ENCODE measurements at regions not wholly inside any gene's neighbourhood (a gene's known extent, or its start where the extent isn't known, plus 50 kb on each side); places are given as distances from the start of the nearest gene placed in this dataset.

DNA sequence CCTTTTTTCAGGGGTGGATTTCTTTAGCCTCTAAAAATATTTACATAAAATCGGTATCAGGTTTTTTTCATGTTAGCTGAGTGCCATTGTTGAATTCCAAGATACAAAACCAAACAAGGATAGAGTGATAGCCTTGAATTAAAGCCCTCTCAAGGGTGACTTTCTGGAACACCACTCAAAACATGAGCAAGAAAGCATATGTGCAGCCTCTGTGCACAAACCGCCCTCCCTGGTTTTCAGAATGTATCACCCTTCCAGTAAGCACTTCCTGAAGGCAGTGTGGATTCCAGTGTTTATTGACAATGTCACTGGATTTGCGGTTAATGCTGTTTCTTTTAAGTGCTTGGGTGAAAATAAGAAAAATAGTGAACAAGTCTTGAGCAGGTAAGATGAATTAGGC is 597.7 kb downstream of the TMEM114 start:
- TF ChIP-seq, protein P1, sequence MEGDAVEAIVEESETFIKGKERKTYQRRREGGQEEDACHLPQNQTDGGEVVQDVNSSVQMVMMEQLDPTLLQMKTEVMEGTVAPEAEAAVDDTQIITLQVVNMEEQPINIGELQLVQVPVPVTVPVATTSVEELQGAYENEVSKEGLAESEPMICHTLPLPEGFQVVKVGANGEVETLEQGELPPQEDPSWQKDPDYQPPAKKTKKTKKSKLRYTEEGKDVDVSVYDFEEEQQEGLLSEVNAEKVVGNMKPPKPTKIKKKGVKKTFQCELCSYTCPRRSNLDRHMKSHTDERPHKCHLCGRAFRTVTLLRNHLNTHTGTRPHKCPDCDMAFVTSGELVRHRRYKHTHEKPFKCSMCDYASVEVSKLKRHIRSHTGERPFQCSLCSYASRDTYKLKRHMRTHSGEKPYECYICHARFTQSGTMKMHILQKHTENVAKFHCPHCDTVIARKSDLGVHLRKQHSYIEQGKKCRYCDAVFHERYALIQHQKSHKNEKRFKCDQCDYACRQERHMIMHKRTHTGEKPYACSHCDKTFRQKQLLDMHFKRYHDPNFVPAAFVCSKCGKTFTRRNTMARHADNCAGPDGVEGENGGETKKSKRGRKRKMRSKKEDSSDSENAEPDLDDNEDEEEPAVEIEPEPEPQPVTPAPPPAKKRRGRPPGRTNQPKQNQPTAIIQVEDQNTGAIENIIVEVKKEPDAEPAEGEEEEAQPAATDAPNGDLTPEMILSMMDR (IDR thresholded peaks at IDR 0.05): no peak
- TF ChIP-seq POLR2A (IDR thresholded peaks at IDR 0.05): no peak

All from vagina (tissue), 2 donors.